Karpas-422 (cell line): ENCODE measurements at regions not wholly inside any gene's neighbourhood (a gene's known extent, or its start where the extent isn't known, plus 50 kb on each side); places are given as distances from the start of the nearest gene placed in this dataset.

ENCODE experiments used
- DNase-seq: peaks from one replicate; pipeline ENCODE4 v3.0.0-alpha.2; 2015
- H2AFZ ChIP-seq: fragments of 200-600 bp; sonication (generic); 2 replicates; pipeline ENCODE4 v1.6.1; 2014; ENCODE audit warnings: antibody characterized with exemption, low read length, mixed read lengths
- H3K27ac ChIP-seq: fragments of 200-600 bp; sonication (generic); 2 replicates; pipeline ENCODE4 v1.5.1; 2014; ENCODE audit warnings: mild to moderate bottlenecking, low read length, moderate library complexity
- H3K27me3 ChIP-seq: fragments of 200-600 bp; sonication (generic); 2 replicates; pipeline ENCODE4 v1.6.1; 2014; ENCODE audit warnings: low read length, mixed read lengths
- H3K36me3 ChIP-seq: fragments of 200-600 bp; sonication (generic); 2 replicates; pipeline ENCODE4 v1.6.1; 2014; ENCODE audit warnings: low read length, mixed read lengths; ENCODE audit not compliant: insufficient read depth
- H3K4me1 ChIP-seq: fragments of 200-600 bp; sonication (generic); 2 replicates; pipeline ENCODE4 v1.6.1; 2014; ENCODE audit warnings: mild to moderate bottlenecking, low read length, mixed read lengths
- H3K4me2 ChIP-seq: fragments of 200-600 bp; sonication (generic); 2 replicates; pipeline ENCODE4 v1.6.1; 2014; ENCODE audit warnings: low read length, low read depth, mild to moderate bottlenecking; ENCODE audit not compliant: poor library complexity, severe bottlenecking
- H3K4me3 ChIP-seq: fragments of 200-600 bp; sonication (generic); 2 replicates; pipeline ENCODE4 v1.5.1; 2014; ENCODE audit warnings: mild to moderate bottlenecking, antibody characterized with exemption, low read length, mixed read lengths
- H3K79me2 ChIP-seq: fragments of 200-600 bp; sonication (generic); 2 replicates; pipeline ENCODE4 v1.6.1; 2014; ENCODE audit warnings: mild to moderate bottlenecking, low read length, mixed read lengths
- H3K9ac ChIP-seq: fragments of 200-600 bp; sonication (generic); 2 replicates; pipeline ENCODE4 v1.6.0; 2014; ENCODE audit warnings: low read length
- H3K9me2 ChIP-seq: fragments of 200-600 bp; sonication (generic), shearing (Covaris generic); replicated peaks from 2 replicates; pipeline ENCODE4 v1.6.0; 2014; ENCODE audit warnings: mild to moderate bottlenecking, low read length, moderate library complexity; ENCODE audit not compliant: insufficient read depth
- H3K9me3 ChIP-seq: fragments of 300-700, 200-600 bp; sonication (generic); 2 replicates; pipeline ENCODE4 v1.6.1; 2014; ENCODE audit warnings: low read length, mixed read lengths
- H4K20me1 ChIP-seq: fragments of 200-600 bp; sonication (generic); 2 replicates; pipeline ENCODE4 v1.6.1; 2014; ENCODE audit warnings: mild to moderate bottlenecking, antibody characterized with exemption, low read length, low read depth; ENCODE audit not compliant: insufficient read depth

DNA sequence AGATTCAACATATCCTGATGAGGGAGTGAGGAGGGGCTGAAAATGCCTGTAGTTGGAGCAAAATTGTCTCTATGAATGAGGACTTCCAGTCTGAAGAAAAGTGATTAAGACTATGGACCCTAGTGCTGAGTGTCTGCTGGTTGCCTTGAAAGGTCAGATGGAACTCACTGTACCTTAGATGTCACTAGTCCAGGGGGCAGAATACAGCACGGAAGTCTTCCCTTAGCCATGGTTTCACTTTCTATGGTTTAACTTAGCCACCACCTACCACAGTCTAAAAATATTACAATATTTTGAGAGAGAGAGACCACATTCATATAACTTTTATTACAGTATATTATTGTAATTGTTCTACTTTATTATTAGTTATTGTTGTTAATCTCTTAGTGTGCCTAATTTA, 223.1 kb downstream of the FMR1NB start:
- H3K9ac ChIP-seq: 0 out of 2 replicates have a peak overlapping the region, but pooled peaks have one; percentile 15
- H4K20me1 ChIP-seq: no peaks in the 10 kb centered on the region
- no peaks in the 10 kb centered on the region; the same call in 1 of the 2 replicates for H3K36me3 ChIP-seq
- peak overlapping the region; percentile 24; the same call in 1 of the 2 replicates for H3K4me3 ChIP-seq
- peak; percentile 57 for DNase-seq
- no peaks in the 10 kb centered on the region for H3K27me3 ChIP-seq
- H2AFZ ChIP-seq: peak overlapping the region; percentile 96
- H3K9me3 ChIP-seq: no peaks in the 10 kb centered on the region
- no peak overlapping the region for H3K27ac ChIP-seq
- H3K4me2 ChIP-seq: peak overlapping the region; percentile 33
- no peaks in the 10 kb centered on the region for H3K9me2 ChIP-seq
- peaks cover 11% of the 10 kb centered on the region for H3K4me1 ChIP-seq
- no peaks in the 10 kb centered on the region for H3K79me2 ChIP-seq

DNA sequence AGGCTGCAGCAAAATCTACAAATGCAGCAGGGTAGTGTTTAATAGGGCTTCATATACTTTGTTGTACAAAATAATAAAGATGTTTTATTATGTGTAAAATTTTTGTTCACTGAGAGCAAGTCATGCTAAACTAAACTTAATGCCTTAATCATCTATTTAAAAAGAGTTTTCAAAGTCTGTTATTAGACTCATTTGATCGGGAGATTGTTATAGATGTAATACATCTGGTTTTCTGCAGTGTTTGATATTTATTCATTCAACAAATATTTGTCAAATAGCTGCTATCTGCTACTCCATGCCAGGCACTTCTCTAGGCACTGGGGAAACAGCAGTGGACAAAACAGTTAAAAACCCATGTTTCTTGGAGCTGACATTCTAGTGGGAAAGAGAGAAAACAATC, 233.6 kb downstream of the FMR1NB start:
- Histone ChIP-seq H2AFZ (no peak overlapping the region), H3K27ac (no peak overlapping the region), H3K27me3 (no peaks in the 10 kb centered on the region), H3K4me1 (peaks cover 14% of the 10 kb centered on the region), H3K9me3 (no peaks in the 10 kb centered on the region), H3K36me3 (no peaks in the 10 kb centered on the region), H4K20me1 (no peaks in the 10 kb centered on the region), H3K4me2 (no peak overlapping the region), H3K79me2 (no peaks in the 10 kb centered on the region), H3K4me3 (no peak overlapping the region), H3K9me2 (no peaks in the 10 kb centered on the region), H3K9ac (no peak overlapping the region)
- DNase-seq: no peak

DNA sequence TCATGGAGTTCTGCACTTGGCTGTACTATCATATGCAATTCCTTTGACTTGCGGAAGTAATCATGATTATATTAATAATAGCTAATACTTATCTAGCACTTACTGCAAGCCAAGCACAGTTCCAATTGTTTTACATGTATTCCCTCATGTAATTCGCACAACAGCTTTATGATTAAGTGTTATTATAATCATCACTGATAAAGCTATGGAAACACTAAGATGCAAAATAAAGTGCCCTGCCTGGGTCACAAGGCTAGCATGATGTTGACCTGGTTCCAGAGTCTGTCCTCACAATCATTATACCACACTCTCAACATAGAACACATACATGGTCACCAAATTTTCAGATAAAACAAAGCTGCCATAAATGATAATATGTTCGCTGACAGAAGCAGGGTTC, 234.6 kb downstream of the FMR1NB start:
- DNase-seq: no peak
- Histone ChIP-seq H3K9me3 (no peaks in the 10 kb centered on the region), H3K36me3 (no peaks in the 10 kb centered on the region), H3K4me2 (no peak overlapping the region), H2AFZ (no peak overlapping the region), H3K9ac (no peak overlapping the region), H3K27me3 (no peaks in the 10 kb centered on the region), H3K9me2 (no peaks in the 10 kb centered on the region), H4K20me1 (no peaks in the 10 kb centered on the region), H3K4me1 (peaks cover 14% of the 10 kb centered on the region), H3K4me3 (no peak overlapping the region), H3K79me2 (no peaks in the 10 kb centered on the region), H3K27ac (no peak overlapping the region)

DNA sequence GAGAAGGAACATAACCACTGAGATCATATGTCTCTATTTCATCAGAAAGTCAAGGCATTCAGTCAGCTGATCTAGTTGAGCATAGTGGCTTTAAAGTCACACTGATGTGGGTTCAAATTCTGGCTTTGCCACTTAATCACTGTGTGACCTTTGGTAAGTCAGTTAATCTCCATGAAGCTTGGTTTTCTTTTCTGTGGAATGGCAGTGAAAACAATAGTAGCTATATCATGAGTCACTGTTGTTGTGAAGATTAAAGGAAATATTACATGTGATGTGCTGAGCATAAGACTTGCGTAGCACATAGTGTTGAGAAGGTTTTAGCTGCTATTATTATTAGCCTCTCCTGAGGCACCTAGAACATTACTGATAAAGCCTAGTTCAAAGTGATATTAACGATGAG, 242.2 kb downstream of the FMR1NB start:
- Histone ChIP-seq H3K36me3 (no peaks in the 10 kb centered on the region), H3K4me1 (peaks cover 5% of the 10 kb centered on the region), H4K20me1 (no peaks in the 10 kb centered on the region), H3K27me3 (no peaks in the 10 kb centered on the region), H3K27ac (no peak overlapping the region), H3K9me2 (no peaks in the 10 kb centered on the region), H3K9me3 (no peaks in the 10 kb centered on the region), H3K9ac (no peak overlapping the region), H3K79me2 (no peaks in the 10 kb centered on the region), H3K4me3 (no peak overlapping the region), H2AFZ (no peak overlapping the region), H3K4me2 (no peak overlapping the region)
- DNase-seq: no peak

DNA sequence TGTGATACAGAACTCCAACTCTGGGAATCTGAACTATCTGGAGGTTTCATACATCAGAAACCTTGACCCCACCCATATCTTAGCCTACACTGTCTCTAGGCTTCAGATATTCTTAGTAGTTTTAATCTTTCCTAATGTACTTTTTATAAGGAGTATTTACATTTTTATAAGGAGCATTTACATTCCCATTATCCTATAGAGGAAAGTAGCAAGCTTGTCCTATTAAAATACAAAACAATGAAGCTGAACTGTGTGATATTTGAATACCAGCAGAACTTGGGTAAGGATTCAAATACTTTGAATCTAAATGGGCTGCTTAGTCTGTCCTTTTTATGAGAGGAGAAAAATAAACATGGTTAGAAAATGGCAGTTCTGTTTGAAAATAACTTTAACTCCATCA, 247.4 kb downstream of the FMR1NB start:
- DNase-seq: no peak
- no peaks in the 10 kb centered on the region for H3K27me3 ChIP-seq
- no peaks in the 10 kb centered on the region for H3K36me3 ChIP-seq
- no peak overlapping the region for H3K4me3 ChIP-seq
- H3K9me3 ChIP-seq: no peaks in the 10 kb centered on the region
- no peak overlapping the region for H3K4me2 ChIP-seq
- no peaks in the 10 kb centered on the region for H4K20me1 ChIP-seq
- no peak overlapping the region for H3K9ac ChIP-seq
- H3K9me2 ChIP-seq: no peaks in the 10 kb centered on the region
- H3K79me2 ChIP-seq: no peaks in the 10 kb centered on the region
- no peak overlapping the region for H3K27ac ChIP-seq
- no peak overlapping the region for H2AFZ ChIP-seq
- no peaks in the 10 kb centered on the region for H3K4me1 ChIP-seq

DNA sequence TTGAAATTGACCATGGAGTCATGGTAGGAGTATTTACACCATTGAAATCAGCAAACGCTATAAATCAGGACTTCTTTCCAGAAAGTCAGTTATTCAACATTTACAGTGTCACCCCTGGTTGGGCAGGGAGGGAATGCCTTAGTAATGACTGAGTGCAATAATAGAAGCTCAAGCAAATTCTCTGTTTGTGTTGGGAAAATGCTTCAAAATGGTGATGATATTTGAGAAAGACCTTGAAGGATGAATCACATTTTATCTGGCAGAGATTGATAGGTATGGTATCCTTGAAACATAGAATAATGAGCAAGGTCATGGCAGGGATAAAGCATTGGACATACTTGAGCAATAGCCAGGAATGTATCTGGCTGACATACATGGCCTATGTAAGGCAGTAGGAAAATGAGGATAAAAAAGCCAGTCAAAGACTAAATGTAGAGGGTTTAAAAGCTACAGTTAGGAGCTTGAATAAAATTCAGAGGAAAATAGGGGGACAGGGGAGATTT, 248.7 kb downstream of the FMR1NB start:
- Histone ChIP-seq H3K27ac (no peak overlapping the region), H4K20me1 (no peaks in the 10 kb centered on the region), H3K27me3 (no peaks in the 10 kb centered on the region), H3K4me2 (no peak overlapping the region), H3K9ac (no peak overlapping the region), H2AFZ (no peak overlapping the region), H3K4me3 (no peak overlapping the region), H3K9me3 (no peaks in the 10 kb centered on the region), H3K4me1 (no peaks in the 10 kb centered on the region), H3K9me2 (no peaks in the 10 kb centered on the region), H3K36me3 (no peaks in the 10 kb centered on the region), H3K79me2 (no peaks in the 10 kb centered on the region)
- no peak for DNase-seq

DNA sequence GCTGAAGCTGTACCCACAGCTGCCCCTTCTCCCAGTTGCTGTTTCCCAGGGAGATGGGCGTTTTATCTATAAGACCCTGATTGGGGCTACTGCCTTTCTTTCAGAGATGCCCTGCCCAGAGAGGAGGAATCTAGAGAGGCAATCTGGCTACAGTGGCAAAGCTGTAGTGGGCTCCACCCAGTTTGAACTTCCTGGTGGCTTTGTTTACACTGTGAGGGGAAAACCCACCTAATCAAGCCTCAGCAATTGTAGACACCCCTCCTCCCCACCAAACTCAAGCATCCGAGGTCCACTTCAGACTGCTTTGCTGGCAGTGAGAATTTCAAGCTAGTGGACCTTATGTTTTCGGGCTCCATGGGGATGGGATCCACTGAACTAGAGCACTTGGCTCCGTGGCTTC, 240.4 kb upstream of the AFF2 start:
- H3K36me3 ChIP-seq: no peaks in the 10 kb centered on the region; the same call in 1 of the 2 replicates
- H3K9me3 ChIP-seq: no peaks in the 10 kb centered on the region; the same call in none of the 2 replicates
- H3K79me2 ChIP-seq: no peaks in the 10 kb centered on the region
- no peak for DNase-seq
- H3K9ac ChIP-seq: no peak overlapping the region
- H3K4me1 ChIP-seq: no peaks in the 10 kb centered on the region
- no peak overlapping the region for H2AFZ ChIP-seq
- no peaks in the 10 kb centered on the region for H3K9me2 ChIP-seq
- no peak overlapping the region for H3K4me3 ChIP-seq
- H3K27ac ChIP-seq: no peak overlapping the region
- H3K27me3 ChIP-seq: no peaks in the 10 kb centered on the region
- no peak overlapping the region for H3K4me2 ChIP-seq
- no peaks in the 10 kb centered on the region for H4K20me1 ChIP-seq

DNA sequence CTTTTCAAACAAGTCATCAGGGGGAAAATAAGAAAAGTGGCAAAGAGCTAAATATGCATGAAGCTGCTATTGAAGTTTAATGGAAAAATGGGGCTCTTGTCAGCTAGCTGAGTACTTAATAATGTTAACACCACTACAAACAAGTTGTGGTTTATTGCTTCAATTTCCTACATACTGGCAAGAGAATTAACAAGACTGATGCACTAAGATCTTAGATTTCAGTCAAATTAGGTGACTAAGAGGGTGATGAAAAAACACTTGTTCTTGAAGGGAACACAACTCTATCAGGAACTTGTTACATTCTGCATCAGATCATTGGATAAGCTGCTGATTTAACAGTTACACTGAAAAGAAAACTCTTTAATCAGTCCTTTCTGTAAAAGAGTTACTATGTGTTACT, 234.6 kb upstream of the AFF2 start:
- Histone ChIP-seq H3K27ac (no peak overlapping the region), H2AFZ (no peak overlapping the region), H3K27me3 (no peaks in the 10 kb centered on the region), H3K9me3 (no peaks in the 10 kb centered on the region; the same call in none of the 2 replicates), H3K4me3 (no peak overlapping the region), H3K9me2 (no peaks in the 10 kb centered on the region), H3K79me2 (no peaks in the 10 kb centered on the region), H3K9ac (no peak overlapping the region), H3K4me1 (peaks cover 23% of the 10 kb centered on the region), H4K20me1 (no peaks in the 10 kb centered on the region), H3K4me2 (no peak overlapping the region), H3K36me3 (no peaks in the 10 kb centered on the region; the same call in 1 of the 2 replicates)
- DNase-seq: no peak

DNA sequence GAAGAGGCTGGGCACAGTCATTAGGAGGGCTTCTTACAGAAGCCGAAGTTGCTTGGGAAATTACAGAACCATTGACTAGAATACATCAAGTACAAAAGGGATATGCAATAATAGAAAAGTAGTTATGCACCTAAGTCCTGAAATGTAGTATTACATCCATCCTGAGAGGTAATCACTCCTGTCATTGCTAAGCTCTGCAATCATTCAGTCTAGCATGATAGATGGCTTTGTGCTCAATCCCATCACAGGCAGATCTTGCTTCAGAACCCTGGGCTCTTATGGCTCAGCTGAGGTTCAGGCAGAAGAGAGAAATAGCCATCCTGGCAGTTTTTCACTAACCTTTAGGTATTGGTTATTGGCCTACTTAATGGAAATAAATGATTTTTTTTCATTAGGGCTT, 231.7 kb upstream of the AFF2 start:
- Histone ChIP-seq H3K27ac (no peak overlapping the region), H3K9me3 (no peaks in the 10 kb centered on the region), H3K9me2 (no peaks in the 10 kb centered on the region), H3K4me1 (peaks cover 34% of the 10 kb centered on the region), H3K9ac (no peak overlapping the region), H3K36me3 (no peaks in the 10 kb centered on the region), H2AFZ (no peak overlapping the region), H3K4me2 (no peak overlapping the region), H3K27me3 (no peaks in the 10 kb centered on the region), H3K4me3 (no peak overlapping the region), H4K20me1 (no peaks in the 10 kb centered on the region), H3K79me2 (no peaks in the 10 kb centered on the region)
- no peak for DNase-seq
